Smooth muscle cell (in vitro differentiated cells): ENCODE measurements at regions not wholly inside any gene's neighbourhood (a gene's known extent, or its start where the extent isn't known, plus 50 kb on each side); places are given as distances from the start of the nearest gene placed in this dataset.

Experiments
- DNase-seq: peaks from one replicate; lab custom pipeline; 2025; ENCODE audit not compliant: unreplicated experiment; lab: John Stamatoyannopoulos, UW
- H2AFZ ChIP-seq: fragments of 200-600 bp; sonication (generic); 2 replicates; pipeline ENCODE4 v1.6.0; 2016; ENCODE audit warnings: antibody characterized with exemption, low read depth, mild to moderate bottlenecking
- H3F3A ChIP-seq: fragments of 200-600 bp; sonication (generic); 2 replicates; pipeline ENCODE4 v1.6.0; 2017; ENCODE audit warnings: antibody characterized with exemption, low read depth
- H3K27ac ChIP-seq: fragments of 200-600 bp; sonication (generic); 2 replicates; pipeline ENCODE4 v1.5.1; 2016; ENCODE audit warnings: low read depth, mild to moderate bottlenecking
- H3K27me3 ChIP-seq: fragments of 200-600 bp; sonication (generic); 2 replicates; pipeline ENCODE4 v1.6.1; 2016; ENCODE audit warnings: low read depth, mild to moderate bottlenecking
- H3K36me3 ChIP-seq: fragments of 200-600 bp; sonication (generic); 2 replicates; pipeline ENCODE4 v1.5.1; 2016; ENCODE audit warnings: low read depth
- H3K4me1 ChIP-seq: fragments of 200-600 bp; sonication (generic); 2 replicates; pipeline ENCODE4 v1.5.1; 2016; ENCODE audit warnings: low read depth
- H3K4me2 ChIP-seq: fragments of 200-600 bp; sonication (generic); 2 replicates; pipeline ENCODE4 v1.6.0; 2016; ENCODE audit warnings: mild to moderate bottlenecking
- H3K4me3 ChIP-seq: fragments of 200-600 bp; sonication (generic); 2 replicates; pipeline ENCODE4 v1.5.1; 2016; ENCODE audit warnings: mild to moderate bottlenecking
- H3K79me2 ChIP-seq: fragments of 200-600 bp; sonication (generic); 2 replicates; pipeline ENCODE4 v1.6.0; 2016; ENCODE audit warnings: low read depth, mild to moderate bottlenecking
- H3K9ac ChIP-seq: fragments of 200-600 bp; sonication (generic); 2 replicates; pipeline ENCODE4 v1.6.0; 2016; ENCODE audit warnings: low read depth
- H3K9me3 ChIP-seq: fragments of 200-600 bp; sonication (generic); replicated peaks from 2 replicates; pipeline ENCODE4 v1.5.1; 2016; ENCODE audit warnings: low read depth
- H4K20me1 ChIP-seq: fragments of 200-600 bp; sonication (generic); 2 replicates; pipeline ENCODE4 v1.6.0; 2016; ENCODE audit warnings: low read depth
- CTCF ChIP-seq: fragments of 200-600 bp; sonication (generic); IDR thresholded peaks from 2 replicates; pipeline ENCODE4 v1.5.1; 2017; ENCODE audit warnings: borderline replicate concordance, mild to moderate bottlenecking, antibody characterized with exemption; ENCODE audit not compliant: insufficient read depth, poor library complexity, severe bottlenecking
- WGBS: methylation state at CpG from one replicate; pipeline ENCODE4 v1.1.7; 2016; ENCODE audit warnings: low lambda C conversion rate; 5-methylcytosine and 5-hydroxymethylcytosine counted together

- Histone ChIP-seq H3K27ac (no peak overlapping the region), H3K4me2 (no peak overlapping the region), H3K9me3 (no peaks in the 10 kb centered on the region), H3K36me3 (no peaks in the 10 kb centered on the region), H3K4me3 (no peak overlapping the region), H3K79me2 (no peaks in the 10 kb centered on the region), H3K27me3 (no peaks in the 10 kb centered on the region), H4K20me1 (no peaks in the 10 kb centered on the region), H2AFZ (no peak overlapping the region), H3K4me1 (no peaks in the 10 kb centered on the region), H3K9ac (no peak overlapping the region), H3F3A (no peaks in the 10 kb centered on the region)
- DNase-seq, result no peak
- no peak for TF ChIP-seq CTCF
- 76% methylated on average over 10 of the region's 10 CpGs for WGBS
Observed at GRCh38 chr6:169324656-169325459, 71.2 kb upstream of the THBS2 start.

GRCh38 chr6:169324086-169324485, 70.4 kb upstream of the THBS2 start:
- H3K4me1 ChIP-seq, result no peaks in the 10 kb centered on the region
- no peak overlapping the region for H3K9ac ChIP-seq
- H3K9me3 ChIP-seq, result no peaks in the 10 kb centered on the region
- WGBS, result 93% methylated on average over 4 of the region's 4 CpGs
- no peak overlapping the region for H3K27ac ChIP-seq
- no peak overlapping the region for H2AFZ ChIP-seq
- H3K27me3 ChIP-seq, result no peaks in the 10 kb centered on the region
- TF ChIP-seq CTCF, result no peak
- H3K79me2 ChIP-seq, result no peaks in the 10 kb centered on the region
- H3K4me2 ChIP-seq, result no peak overlapping the region
- no peaks in the 10 kb centered on the region for H3F3A ChIP-seq
- no peak for DNase-seq
- H4K20me1 ChIP-seq, result no peaks in the 10 kb centered on the region
- no peak overlapping the region for H3K4me3 ChIP-seq
- H3K36me3 ChIP-seq, result no peaks in the 10 kb centered on the region

GRCh38 chr6:169323221-169323620, 69.6 kb upstream of the THBS2 start:
- no peak overlapping the region for H3K27ac ChIP-seq
- no peak overlapping the region for H3K4me3 ChIP-seq
- H3K9me3 ChIP-seq, result no peaks in the 10 kb centered on the region
- H3K4me2 ChIP-seq, result no peak overlapping the region
- no peak overlapping the region for H2AFZ ChIP-seq
- H3K4me1 ChIP-seq, result no peaks in the 10 kb centered on the region
- no peaks in the 10 kb centered on the region for H3K36me3 ChIP-seq
- DNase-seq, result no peak
- no peaks in the 10 kb centered on the region for H4K20me1 ChIP-seq
- no peaks in the 10 kb centered on the region for H3K27me3 ChIP-seq
- no peaks in the 10 kb centered on the region for H3K79me2 ChIP-seq
- no peak for TF ChIP-seq CTCF
- WGBS, result 87% methylated on average over 5 of the region's 5 CpGs
- no peaks in the 10 kb centered on the region for H3F3A ChIP-seq
- no peak overlapping the region for H3K9ac ChIP-seq

GRCh38 chr6:169321546-169321945, 67.9 kb upstream of the THBS2 start:
- Histone ChIP-seq H2AFZ (no peak overlapping the region), H3K36me3 (no peaks in the 10 kb centered on the region), H3K27ac (no peak overlapping the region), H4K20me1 (no peaks in the 10 kb centered on the region), H3K79me2 (no peaks in the 10 kb centered on the region), H3K27me3 (no peaks in the 10 kb centered on the region), H3K9ac (no peak overlapping the region), H3K4me3 (no peak overlapping the region), H3F3A (no peaks in the 10 kb centered on the region), H3K4me2 (no peak overlapping the region), H3K4me1 (no peaks in the 10 kb centered on the region), H3K9me3 (no peaks in the 10 kb centered on the region)
- WGBS, result 88% methylated on average over 7 of the region's 7 CpGs
- no peak for DNase-seq
- no peak for TF ChIP-seq CTCF
